KMS-11 (cell line): ENCODE measurements at regions not wholly inside any gene's neighbourhood (a gene's known extent, or its start where the extent isn't known, plus 50 kb on each side); places are given as distances from the start of the nearest gene placed in this dataset.

Source experiments
- H2AFZ ChIP-seq: fragments of 200-600 bp; sonication (generic); 2 replicates; pipeline ENCODE4 v1.6.1; 2016; ENCODE audit warnings: antibody characterized with exemption, mixed run types, low read depth
- H3K27ac ChIP-seq: fragments of 200-600 bp; sonication (generic); 2 replicates; pipeline ENCODE4 v1.6.1; 2016; ENCODE audit warnings: mild to moderate bottlenecking, mixed run types
- H3K27me3 ChIP-seq: fragments of 200-600 bp; sonication (generic); 2 replicates; pipeline ENCODE4 v1.6.1; 2017; ENCODE audit warnings: mild to moderate bottlenecking, low read depth, mixed run types, moderate library complexity; ENCODE audit not compliant: insufficient read depth
- H3K36me3 ChIP-seq: fragments of 200-600 bp; sonication (generic); 2 replicates; pipeline ENCODE4 v1.6.1; 2017; ENCODE audit warnings: mild to moderate bottlenecking, mixed run types; ENCODE audit not compliant: insufficient read depth
- H3K4me1 ChIP-seq: fragments of 200-600 bp; sonication (generic); 2 replicates; pipeline ENCODE4 v1.6.1; 2016; ENCODE audit warnings: mild to moderate bottlenecking, low read depth, mixed run types; ENCODE audit not compliant: poor library complexity, severe bottlenecking
- H3K4me2 ChIP-seq: fragments of 200-600 bp; sonication (generic); 2 replicates; pipeline ENCODE4 v1.7.0; 2016; ENCODE audit warnings: mild to moderate bottlenecking, mixed run types
- H3K4me3 ChIP-seq: fragments of 200-600 bp; sonication (generic); IDR thresholded peaks from 2 replicates; pipeline ENCODE4 v1.6.1; 2017; ENCODE audit warnings: low read depth, low read length, mixed read lengths; ENCODE audit not compliant: insufficient read depth
- H3K79me2 ChIP-seq: fragments of 200-600 bp; sonication (generic); 2 replicates; pipeline ENCODE4 v1.6.1; 2016; ENCODE audit warnings: low read depth, mixed run types; ENCODE audit not compliant: insufficient read depth
- H3K9ac ChIP-seq: fragments of 200-600 bp; sonication (generic); 2 replicates; pipeline ENCODE4 v1.6.1; 2016; ENCODE audit warnings: mild to moderate bottlenecking, mixed run types
- H4K20me1 ChIP-seq: fragments of 200-600 bp; sonication (generic); 2 replicates; pipeline ENCODE4 v1.6.1; 2016; ENCODE audit warnings: mild to moderate bottlenecking, mixed run types; ENCODE audit not compliant: insufficient read depth
- TF ChIP-seq, protein P1 (sequence below): fragments of 200-600 bp; sonication (generic); conservative IDR thresholded peaks from 2 replicates; pipeline ENCODE4 v1.6.1; 2017; ENCODE audit warnings: low read depth, mild to moderate bottlenecking, antibody characterized with exemption, low read length, moderate library complexity, mixed read lengths

DNA sequence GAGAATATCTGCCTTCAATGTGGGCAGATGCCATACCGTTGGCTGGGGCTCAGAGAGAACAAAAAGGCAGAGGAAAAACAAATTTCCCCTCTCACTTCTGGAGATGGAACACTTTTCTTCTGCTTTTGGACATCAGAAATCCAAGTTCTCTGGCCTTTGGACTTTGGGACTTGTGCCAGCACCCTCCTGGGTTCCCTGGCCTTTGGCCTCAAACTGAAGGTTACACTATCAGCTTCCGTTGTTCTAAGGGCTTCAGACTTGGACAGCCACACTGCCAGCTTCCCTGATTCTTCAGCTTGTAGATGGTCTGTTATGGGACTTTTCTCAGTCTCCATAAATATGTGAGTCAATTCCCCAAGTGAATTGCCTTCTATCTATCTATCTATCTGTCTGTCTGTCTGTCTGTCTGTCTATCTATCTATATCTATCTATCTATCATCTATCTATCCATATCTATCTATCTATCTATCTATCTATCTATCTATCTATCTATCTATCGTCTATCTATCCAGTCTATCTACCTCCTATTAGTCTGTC, 778.1 kb upstream of the TMPRSS15 start:
- no peaks in the 10 kb centered on the region for H3K36me3 ChIP-seq
- no peak overlapping the region for H3K9ac ChIP-seq
- no peaks in the 10 kb centered on the region for H3K79me2 ChIP-seq
- H2AFZ ChIP-seq: no peak overlapping the region
- H4K20me1 ChIP-seq: no peaks in the 10 kb centered on the region
- H3K27ac ChIP-seq: no peak overlapping the region
- TF ChIP-seq, protein P1, sequence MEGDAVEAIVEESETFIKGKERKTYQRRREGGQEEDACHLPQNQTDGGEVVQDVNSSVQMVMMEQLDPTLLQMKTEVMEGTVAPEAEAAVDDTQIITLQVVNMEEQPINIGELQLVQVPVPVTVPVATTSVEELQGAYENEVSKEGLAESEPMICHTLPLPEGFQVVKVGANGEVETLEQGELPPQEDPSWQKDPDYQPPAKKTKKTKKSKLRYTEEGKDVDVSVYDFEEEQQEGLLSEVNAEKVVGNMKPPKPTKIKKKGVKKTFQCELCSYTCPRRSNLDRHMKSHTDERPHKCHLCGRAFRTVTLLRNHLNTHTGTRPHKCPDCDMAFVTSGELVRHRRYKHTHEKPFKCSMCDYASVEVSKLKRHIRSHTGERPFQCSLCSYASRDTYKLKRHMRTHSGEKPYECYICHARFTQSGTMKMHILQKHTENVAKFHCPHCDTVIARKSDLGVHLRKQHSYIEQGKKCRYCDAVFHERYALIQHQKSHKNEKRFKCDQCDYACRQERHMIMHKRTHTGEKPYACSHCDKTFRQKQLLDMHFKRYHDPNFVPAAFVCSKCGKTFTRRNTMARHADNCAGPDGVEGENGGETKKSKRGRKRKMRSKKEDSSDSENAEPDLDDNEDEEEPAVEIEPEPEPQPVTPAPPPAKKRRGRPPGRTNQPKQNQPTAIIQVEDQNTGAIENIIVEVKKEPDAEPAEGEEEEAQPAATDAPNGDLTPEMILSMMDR: no peak
- no peak overlapping the region for H3K4me2 ChIP-seq
- no peaks in the 10 kb centered on the region for H3K27me3 ChIP-seq
- no peaks in the 10 kb centered on the region for H3K4me1 ChIP-seq
- H3K4me3 ChIP-seq: no peak overlapping the region

DNA sequence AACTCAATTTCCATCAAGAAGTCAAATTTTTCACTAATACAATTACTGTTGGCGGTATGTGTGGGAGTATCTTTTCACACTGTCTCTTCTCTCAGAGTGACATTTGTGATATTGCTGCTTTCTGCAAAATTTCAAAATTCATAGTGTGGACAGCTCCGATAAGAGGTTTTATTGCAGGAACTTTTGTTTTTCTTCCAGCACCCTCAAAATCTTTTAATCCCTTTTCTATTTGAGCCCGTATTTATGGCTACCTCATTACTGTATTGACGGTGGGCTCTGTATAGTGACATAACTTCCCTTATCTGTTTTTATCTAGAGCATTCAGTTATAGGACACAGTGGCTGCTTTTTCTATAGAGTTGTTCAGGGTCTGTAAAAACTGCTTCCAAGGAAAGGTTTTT, 794.4 kb upstream of the TMPRSS15 start:
- Histone ChIP-seq H2AFZ (no peak overlapping the region), H3K27ac (no peak overlapping the region), H3K36me3 (no peaks in the 10 kb centered on the region), H3K79me2 (no peaks in the 10 kb centered on the region), H3K4me3 (no peak overlapping the region), H3K4me2 (no peak overlapping the region), H3K27me3 (no peaks in the 10 kb centered on the region), H3K9ac (no peak overlapping the region), H3K4me1 (no peaks in the 10 kb centered on the region), H4K20me1 (no peaks in the 10 kb centered on the region)
- TF ChIP-seq, protein P1: no peak

DNA sequence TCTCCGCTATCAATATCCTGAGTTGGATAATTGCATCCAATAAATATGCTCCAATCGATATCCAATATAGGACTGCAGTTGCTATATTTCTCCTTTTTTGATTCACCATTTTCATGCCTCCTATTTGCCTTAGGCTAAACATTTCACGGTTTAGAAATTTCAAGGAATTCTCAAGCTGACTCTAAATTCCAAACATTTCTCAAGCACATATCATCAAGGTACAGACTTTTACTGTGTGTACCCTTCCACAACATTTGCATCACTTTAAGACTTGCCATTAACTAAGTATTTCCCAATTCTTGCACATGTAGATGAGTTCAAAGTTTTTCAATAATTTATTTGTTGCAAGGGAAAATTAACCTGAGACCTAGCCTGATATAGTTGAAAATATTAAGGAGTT, 795.2 kb upstream of the TMPRSS15 start:
- no peaks in the 10 kb centered on the region for H3K27me3 ChIP-seq
- no peak overlapping the region for H3K27ac ChIP-seq
- TF ChIP-seq, protein P1: no peak
- H3K9ac ChIP-seq: no peak overlapping the region
- H3K36me3 ChIP-seq: no peaks in the 10 kb centered on the region
- no peaks in the 10 kb centered on the region for H3K4me1 ChIP-seq
- no peak overlapping the region for H2AFZ ChIP-seq
- no peak overlapping the region for H3K4me2 ChIP-seq
- H3K79me2 ChIP-seq: no peaks in the 10 kb centered on the region
- no peaks in the 10 kb centered on the region for H4K20me1 ChIP-seq
- H3K4me3 ChIP-seq: no peak overlapping the region

DNA sequence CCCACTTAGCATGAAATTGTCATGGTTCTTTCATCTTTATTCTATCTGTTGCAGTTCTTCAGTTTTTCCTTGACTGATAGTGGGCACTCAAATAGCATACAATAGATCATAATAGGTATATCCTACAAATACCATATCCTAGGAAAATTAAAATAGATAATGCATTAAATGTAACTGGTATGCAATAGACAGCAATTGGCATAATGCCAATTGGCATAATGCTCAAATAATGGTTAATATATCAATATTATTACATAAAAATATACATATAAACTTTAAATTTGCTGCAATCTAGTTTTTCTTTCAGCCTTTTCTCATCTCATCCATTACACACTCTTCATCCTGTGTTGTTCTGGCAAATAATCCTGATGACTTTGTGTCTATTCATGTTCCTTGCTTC, 814.6 kb upstream of the TMPRSS15 start:
- Histone ChIP-seq H2AFZ (no peak overlapping the region), H3K4me2 (no peak overlapping the region), H3K36me3 (no peaks in the 10 kb centered on the region), H3K27me3 (no peaks in the 10 kb centered on the region), H3K79me2 (no peaks in the 10 kb centered on the region), H4K20me1 (no peaks in the 10 kb centered on the region), H3K27ac (no peak overlapping the region), H3K4me3 (no peak overlapping the region), H3K9ac (no peak overlapping the region), H3K4me1 (no peaks in the 10 kb centered on the region)
- TF ChIP-seq, protein P1: no peak
